ENCODE measurements at regions not wholly inside any gene's neighbourhood (a gene's known extent, or its start where the extent isn't known, plus 50 kb on each side); places are given as distances from the start of the nearest gene placed in this dataset.
"Not testable (repeated sequence)": the region's sequence is repeated elsewhere in the genome, so short reads cannot be mapped to it uniquely, and the experiment has no call there.

DNA sequence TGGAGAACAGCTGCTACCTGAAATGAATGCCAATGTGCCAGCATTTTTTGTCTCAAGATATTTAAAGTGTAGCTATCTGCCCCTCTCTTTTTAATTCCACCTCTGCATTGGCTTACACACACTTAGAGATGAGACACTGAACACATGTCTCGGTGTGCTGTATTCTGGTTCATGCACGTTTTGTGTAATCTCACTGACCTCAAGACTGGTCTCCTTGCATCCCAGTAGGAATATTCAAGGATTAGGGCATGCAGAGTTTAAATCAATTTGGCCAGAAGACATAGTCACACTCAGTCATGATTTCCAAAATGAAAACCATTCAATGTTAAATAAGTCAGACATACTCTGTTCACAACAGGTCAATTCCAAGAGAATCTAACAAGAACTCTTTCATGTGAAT, 561.8 kb upstream of the TUSC1 start:
- DNase-seq (ENCODE audit: low spot score) = no peak

DNA sequence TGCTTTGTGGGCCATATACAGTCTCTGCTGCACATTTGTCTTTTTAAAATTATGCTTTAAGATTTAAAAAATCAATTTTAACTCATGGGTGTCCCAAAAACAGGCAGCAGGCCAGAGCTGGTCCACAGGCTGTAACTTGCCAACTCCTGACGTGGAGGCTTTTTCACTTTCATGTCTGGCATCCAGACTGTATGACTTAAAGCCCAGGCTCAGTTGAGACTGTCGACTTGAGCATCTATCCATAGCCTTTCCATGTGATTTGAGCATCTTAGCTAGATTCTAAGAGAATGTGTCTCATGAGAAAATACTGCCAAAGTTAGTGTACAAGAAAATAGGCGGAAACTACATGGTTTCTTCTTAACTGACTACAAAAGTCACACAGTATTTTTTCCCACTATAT, 559.0 kb upstream of the TUSC1 start:
- DNase-seq (ENCODE audit: low spot score) = no peak

DNA sequence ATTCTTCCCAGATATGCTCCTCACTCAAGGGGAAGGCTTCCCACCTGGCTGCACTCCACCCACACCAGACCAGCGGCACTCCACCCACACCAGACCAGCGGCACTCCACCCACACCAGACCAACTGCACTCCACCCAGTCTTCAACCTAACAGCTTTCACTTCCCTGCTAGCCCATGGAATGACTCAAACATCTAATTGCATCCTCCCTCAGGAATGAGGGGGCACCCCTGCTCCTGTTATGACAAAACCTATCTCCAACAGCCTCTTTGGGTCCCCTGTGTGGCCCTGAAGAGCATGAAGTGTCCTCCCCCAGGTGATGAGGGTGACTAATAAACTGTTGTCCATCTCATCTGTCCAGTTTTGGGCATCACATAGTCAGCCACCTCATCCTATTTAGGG, 556.6 kb upstream of the TUSC1 start:
- no peak for DNase-seq (ENCODE audit: low spot score)

DNA sequence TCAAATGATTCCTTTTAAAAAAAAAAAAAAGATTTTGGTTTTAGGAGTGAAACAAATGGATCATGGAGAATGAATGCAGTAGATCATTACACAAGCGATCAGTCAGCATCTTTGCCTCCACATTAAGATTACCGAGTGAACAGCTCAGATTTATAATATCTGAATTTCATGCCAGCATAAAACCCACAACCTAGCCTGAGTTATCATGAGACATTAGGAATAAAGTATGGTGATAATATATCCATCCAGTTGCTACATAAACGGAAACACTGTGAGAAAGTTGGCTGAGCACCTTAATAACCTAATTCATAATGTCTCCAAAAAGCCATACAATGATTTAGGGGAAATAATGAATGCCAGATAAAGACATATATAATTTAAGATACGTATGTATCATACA, 553.1 kb upstream of the TUSC1 start:
- no peak for DNase-seq (ENCODE audit: low spot score)

DNA sequence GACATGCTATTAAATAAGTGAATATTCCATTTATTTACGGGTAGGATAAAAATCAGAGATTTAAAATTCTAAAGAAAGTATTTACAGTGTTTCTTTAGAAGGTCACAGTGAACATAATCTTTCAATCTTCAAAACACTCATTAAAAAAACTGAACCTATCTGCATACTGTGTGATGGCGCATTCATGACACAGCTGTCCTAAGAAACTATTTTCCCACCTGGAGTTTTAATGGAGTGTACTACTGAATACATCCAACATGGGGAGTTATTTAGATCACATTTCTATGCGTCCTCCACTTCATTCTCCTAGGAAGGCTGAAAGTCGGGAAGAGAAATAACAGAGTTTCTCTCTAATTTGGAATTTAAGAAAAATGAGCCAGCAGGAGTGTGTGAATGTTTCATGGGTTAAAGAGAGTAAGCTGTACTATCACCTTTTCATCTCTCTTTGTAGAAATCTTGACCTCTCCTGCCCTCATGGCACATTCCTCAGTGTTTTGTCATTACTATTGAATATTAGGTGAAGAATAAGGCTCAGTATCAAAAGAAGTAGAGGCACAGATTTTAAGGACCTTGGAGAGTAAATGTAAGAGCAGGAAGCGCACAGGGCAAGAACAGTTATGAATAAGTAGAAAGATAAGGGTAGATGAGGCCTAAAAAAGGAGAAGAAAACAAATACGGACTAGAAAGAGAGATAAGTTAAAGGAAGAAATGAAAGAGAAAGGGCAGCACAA, 551.2 kb upstream of the TUSC1 start:
- DNase-seq (ENCODE audit: low spot score) = no peak

DNA sequence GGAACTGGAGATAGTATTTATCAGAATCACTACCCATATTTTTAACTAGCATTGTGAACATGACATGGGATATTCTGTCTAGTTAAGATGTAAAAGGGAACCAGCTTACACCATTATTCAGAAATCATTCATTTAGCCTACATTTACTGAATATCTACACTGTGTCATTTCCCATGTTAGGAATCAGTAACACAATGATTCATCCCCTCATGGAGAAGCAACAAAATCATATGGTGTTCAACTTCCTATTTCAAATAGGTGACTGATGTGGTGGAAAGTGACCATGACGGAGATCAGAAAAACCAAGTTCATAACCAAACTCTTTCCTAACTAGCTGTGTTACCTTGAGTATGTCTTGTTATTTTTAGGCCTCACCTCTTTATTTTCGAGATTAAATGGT, 550.0 kb upstream of the TUSC1 start:
- no peak for DNase-seq (ENCODE audit: low spot score)

DNA sequence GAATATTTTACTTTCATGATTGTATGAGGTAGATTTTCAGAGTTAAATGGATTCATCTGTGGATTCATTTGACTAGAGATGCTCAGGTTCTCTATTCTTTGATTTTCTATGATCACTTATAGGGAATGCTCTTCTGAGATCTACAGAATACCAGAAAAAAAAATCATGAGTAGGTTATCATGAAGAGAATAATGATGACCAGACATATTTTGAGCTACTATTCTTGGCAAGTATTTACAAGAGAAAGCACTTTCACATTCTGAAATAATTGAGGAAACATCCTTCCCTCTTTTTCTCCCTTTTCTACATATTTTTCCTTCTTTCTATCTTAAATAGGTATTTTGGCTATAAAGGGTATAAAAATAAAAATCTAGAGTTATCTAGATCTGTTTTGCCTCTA, 543.0 kb upstream of the TUSC1 start:
- no peak for DNase-seq (ENCODE audit: low spot score)

DNA sequence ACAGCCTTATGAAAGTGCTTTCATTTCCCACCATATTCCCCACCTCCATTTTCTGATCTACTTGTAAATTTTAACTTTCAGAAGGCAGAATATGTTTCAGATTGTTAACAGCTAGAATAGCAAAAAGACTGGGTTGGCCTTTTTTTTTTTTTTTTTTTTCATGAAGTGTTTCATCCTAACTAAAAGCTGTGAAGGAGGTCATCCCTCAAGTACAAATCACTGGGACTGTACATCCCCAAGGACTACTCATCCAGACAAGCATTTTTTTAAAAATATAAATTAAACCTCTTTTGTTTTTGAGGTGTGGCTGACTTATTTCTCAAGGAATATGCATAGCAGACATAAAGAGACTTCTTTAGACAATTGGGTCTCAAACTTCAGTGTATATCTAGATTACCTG, 542.1 kb upstream of the TUSC1 start:
- DNase-seq (ENCODE audit: low spot score) = no peak

DNA sequence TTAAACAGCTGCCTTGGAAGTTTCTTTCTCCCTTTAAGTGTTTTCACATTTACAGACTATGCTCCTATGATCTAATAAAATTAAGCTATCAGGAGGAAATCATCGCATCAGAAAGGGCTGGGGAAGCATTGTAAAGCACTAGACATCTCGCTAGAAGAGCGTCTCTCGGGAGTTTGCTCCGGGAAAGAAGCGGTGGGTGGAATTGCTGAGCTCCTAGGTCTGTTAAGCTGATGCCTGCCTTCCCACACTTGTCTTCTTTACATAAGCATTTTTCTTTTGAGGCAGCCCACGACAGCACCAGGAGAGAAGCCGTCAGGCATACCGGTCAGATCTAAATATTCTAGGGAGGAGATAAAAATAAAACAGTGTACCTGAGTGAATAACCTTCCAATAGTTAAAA, 541.7 kb upstream of the TUSC1 start:
- DNase-seq (ENCODE audit: low spot score) = no peak

DNA sequence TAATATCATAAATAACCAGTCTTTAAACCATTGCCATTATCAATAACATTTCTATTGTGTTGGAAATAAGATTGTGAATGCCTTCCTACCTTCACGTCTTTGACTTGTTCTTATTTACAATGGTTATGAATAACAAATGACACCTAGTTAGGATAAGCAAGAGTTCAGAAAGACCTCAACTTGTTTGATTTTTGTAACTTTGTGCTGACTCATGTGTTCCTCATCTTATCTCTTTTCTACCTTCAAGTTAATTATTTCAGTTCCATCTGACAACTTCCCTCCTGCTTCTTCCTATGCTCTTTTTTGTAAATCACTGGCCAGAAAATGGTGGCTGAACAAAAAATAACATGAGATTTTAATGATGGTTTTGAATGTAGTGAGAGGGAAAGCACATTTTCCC, 538.5 kb upstream of the TUSC1 start:
- DNase-seq (ENCODE audit: low spot score) = no peak

DNA sequence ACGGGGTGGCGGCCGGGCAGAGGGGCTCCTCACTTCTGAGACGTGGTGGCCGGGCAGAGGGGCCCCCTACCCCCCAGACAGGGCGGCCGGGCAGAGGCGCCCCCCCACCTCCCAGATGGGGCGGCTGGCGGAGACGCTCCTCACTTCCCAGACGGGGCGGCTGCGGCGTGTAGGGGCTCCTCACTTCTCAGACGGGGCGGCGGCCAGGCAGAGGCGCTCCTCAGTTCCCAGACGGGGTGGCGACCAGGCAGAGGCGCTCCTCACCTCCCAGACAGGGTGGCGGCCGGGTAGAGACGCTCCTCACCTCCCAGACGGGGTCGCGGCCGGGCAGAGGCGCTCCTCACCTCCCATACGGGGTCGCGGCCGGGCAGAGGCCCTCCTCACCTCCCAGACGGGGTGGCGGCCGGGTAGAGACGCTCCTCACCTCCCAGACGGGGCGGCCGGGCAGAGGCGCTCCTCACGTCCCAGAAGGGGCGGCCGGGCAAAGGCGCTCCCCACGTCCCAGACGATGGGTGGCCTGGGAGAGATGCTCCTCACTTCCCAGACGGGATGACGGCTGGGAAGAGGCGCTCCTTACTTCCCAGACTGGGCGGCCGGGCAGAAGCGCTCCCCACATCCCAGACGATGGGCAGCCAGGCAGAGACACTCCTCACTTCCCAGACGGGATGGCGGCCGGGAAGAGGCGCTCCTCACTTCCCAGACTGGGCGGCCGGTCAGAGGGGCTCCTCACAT, 536.6 kb upstream of the TUSC1 start:
- not testable (repeated sequence) for DNase-seq (ENCODE audit: low spot score)

DNA sequence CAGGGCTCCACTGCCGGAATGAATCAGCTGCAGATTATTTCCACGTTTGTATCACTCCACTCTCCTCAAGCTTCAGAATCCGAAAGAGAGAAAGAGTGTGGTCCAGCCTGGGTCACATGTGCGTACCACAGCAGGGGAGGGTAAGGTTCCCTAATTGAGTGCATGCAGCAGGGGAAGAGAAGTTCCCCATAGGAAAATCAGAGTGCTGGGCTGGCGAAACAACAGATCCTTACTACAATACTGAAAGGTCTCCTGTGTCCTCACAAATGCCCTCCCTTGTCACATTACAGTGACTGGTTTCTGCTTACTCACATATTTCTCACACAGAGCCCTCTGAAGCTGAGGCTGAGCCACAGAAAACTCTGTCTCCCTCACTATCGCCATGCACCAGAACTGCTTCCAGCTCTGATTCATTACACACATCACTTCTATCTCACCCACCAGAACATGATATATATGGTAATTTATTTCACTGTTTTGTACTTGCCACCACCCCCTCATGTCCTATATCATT, 532.2 kb upstream of the TUSC1 start:
- DNase-seq (ENCODE audit: low spot score) = no peak

DNA sequence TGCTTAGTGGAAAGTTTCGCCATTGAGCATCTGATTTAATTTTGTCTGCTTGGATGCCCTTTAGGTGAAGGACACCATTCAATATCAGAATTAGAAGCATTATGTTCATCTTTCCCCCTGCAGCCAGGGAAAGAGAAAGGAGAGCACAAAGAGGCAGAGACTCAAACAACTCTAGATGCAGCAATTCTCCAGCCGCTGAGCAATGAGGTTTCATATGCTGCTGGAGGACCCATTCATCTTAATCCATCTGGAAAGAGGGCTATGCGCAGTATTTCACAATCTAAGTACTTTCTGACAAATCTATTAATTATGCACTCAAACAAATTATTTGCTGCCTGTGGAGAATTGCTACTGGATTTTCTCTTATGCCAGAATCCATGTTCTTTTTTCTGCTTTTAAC, 527.0 kb upstream of the TUSC1 start:
- no peak for DNase-seq (ENCODE audit: low spot score)

DNA sequence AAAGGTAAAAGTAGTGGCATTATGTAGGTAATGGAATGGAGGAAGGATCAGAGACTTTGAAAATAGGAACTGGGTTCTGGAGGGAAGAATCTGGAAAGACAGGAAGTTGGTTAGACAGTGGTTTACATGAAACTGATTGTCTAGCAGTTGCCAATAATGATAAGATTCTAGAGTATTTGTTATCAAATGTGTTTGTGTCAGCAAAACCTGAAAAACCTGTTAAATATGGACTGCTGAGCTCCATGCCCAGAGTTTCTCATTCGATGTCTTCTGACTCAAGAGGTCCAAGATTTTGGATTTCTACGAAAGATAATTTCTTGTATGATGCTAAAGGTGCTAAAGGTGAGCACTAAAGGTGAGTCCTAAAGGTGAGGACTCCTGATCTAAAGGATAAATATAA, 515.0 kb upstream of the TUSC1 start:
- no peak for DNase-seq (ENCODE audit: low spot score)

DNA sequence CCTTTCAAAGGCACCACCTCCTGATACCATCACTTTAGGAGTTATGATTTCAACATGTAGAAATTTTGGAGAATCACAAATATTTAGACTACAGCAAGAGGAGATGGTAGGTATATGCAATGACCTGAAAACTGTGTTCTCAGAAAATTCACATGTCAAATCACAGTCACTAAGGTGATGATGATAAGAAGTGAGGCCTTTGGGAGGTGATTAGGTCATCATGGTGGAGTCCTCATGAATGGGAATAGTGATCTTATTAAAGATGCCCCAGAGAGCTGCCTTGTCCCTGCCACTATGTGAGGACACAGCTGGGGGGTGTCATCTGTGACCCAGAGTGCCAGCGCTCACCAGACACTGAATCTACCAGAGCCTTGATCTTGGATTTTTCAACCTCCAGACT, 513.5 kb upstream of the TUSC1 start:
- no peak for DNase-seq (ENCODE audit: low spot score)

DNA sequence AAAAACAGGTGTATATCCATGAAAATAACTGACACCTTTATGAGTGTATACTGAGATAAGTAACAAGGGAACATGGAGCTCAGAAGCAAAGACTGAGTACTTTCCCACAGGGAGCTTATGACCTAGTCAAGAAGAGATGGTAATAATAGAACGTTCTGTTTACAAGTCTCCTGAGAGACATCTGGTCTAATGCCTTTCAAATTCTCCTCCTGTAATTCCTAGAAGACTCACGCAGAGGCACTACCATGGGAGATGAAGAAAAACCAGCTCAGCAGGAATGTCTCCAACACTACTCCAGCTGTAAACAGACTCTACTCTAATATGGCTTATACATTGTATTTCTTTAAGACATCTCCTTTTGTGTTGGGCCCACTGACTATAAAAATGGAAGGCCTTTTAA, 503.6 kb upstream of the TUSC1 start:
- DNase-seq (ENCODE audit: low spot score) = no peak

DNA sequence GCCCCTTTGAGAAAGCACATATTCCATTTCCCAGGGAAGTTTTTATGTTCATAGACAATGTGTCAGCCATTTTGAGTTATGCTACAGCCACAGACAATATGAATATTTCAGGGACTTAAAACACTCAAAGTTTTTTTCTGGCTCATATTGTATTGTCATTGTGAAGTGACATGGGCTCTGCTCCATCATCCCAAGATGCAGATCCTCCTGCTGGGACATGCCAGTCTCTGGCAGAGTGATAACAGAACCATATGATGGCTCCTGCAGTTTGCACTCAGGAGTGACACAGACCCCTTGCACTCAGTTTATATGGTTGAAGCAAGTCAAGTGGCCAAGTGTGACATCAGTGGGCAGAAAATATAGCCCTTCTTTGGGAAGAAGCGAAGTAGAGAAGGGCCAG, 498.4 kb upstream of the TUSC1 start:
- DNase-seq (ENCODE audit: low spot score) = no peak

DNA sequence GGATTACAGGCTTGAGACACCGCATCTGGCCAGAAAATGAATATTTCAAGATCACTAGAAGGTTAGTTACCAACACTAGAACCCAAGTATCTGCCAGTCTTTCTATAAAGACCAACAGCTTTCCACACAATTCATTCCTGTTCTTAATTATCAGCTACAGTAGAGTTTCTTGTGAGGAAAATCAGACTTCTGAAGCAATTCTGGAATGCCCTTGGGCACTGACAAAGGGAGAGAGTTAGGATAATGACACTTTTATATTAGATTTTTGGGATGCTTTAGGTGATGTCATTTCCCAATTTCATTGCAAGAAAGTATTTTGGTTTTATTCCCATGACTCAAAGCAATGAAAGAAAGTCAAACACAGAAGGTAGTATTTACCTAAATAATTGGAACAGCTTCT, 497.0 kb upstream of the TUSC1 start:
- DNase-seq (ENCODE audit: low spot score) = no peak

DNA sequence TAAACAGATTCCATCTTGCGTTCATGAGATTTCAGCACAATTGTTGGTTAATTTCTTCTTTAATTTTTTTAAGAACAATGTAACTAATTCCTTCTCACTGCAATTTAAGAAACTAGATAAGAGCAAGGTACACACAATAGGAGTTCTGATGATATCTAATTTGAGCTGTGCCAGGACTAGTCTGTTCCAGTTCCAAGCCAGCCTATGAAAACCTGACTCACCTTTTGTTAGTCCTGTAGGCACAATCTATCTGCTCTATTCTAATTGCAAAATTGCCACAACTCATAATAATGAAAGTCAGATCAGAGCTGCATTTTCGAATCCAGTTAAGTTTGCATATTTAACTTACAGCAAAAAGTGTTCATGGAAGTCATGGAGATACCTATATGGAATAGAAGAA, 494.1 kb upstream of the TUSC1 start:
- DNase-seq (ENCODE audit: low spot score) = no peak

DNA sequence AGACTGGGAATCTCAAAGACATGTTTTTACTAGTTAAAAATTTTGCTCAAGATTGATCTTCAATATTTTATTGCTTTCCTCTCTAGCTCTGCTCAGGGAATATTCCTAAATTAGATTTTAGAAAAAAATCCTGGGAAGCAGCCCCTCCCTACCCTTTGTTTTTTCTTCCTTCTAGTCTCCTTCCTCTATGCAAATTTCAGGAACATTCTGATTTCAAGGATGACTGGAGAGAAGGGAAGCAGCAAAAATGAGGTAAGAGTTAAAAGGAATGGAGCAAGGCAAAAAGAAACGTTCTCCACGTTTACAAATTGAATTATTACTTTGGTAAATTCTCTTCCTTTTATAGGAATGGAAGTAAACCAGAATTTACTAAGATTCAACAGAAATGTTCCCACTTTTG, 493.4 kb upstream of the TUSC1 start:
- DNase-seq (ENCODE audit: low spot score) = no peak

DNA sequence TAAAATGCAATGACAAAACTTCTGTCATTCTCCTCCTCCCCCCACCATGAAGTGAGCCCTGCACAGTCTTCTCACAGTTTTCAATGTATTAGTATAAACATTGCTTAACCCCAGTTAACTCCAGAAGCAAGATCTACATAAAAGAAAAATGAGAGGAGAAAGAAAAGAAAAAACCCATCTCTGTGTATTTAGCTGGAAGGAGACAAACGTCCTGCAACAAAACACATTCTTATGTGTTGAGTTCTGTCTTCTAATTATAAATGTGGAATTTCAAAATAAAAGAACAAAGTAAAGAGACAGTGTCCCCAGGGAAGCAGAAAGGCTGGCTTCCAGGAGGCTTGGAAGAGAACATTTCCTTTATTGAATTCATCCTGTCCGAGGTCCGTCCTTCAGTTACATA, 491.9 kb upstream of the TUSC1 start:
- no peak for DNase-seq (ENCODE audit: low spot score)

DNA sequence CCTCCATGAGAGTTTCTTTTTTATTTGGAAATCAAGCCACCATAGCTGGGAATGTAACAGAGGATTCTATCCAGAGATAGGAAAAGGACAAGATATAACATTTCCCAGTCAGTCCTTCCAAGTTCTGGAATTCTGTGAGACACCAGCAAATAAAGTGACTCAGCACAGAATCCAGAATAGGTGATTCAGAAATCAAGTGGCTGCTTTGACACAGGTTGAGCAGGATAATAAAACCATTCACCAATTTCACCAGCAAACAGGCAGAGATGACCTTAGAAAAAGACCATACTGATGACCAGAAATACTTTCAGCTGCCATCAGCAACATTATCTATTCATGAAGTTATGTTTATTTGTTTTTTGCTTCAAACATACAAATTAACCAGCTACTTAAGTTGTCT, 491.5 kb upstream of the TUSC1 start:
- no peak for DNase-seq (ENCODE audit: low spot score)

DNA sequence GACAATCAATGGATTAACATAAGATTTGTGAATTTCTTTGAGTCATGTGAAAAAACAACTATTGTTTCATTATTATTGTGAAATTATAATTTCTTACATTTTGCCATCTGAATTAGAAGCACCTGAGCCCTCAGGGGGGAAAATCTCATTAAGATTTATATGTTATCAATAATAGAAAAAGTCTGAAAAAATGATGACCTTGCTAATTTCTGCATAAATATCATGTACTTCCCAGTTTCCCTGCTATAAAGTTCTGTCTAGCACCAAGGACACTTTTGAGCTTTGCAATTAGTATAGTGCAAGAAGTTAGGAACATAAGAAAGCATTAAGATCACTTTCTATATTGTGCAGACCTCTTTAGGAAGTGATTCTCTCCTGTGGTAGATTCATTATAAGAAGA, 488.3 kb upstream of the TUSC1 start:
- DNase-seq (ENCODE audit: low spot score) = no peak

DNA sequence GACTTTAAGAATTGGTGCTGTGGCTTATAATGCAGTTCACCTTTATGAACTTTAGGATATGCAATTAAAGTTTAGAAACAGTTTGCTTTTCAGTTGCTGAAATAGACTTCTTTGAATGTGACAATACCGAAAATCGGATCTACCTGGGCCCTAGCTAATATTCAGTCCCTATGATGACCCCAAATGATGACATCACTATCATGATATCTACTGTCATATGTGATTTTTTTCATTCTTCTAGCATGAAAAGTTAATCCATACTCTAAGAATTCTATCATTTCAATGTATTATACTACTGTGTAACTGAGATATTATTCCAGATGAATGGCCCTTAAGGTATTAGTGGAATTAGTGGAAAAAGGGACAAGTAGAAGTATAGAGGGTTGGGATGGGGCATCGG, 487.2 kb upstream of the TUSC1 start:
- DNase-seq (ENCODE audit: low spot score) = no peak

All from SW480 (cell line).